HCT116 (cell line): ENCODE measurements at regions not wholly inside any gene's neighbourhood (a gene's known extent, or its start where the extent isn't known, plus 50 kb on each side); places are given as distances from the start of the nearest gene placed in this dataset.

Experiments used
- EGR1 ChIP-seq: IDR thresholded peaks from 2 replicates; pipeline ENCODE4 v1.6.1; 2012; ENCODE audit warnings: low read depth
- EZH2 ChIP-seq: fragments of 200-600 bp; sonication (generic); IDR thresholded peaks from 2 replicates; pipeline ENCODE4 v1.6.1; 2017; ENCODE audit warnings: antibody characterized with exemption, mixed run types
- EZH2phosphoT487 ChIP-seq: fragments of 200-600 bp; IDR thresholded peaks from 2 replicates; pipeline ENCODE4 v1.6.1; 2018; ENCODE audit warnings: antibody characterized with exemption, borderline replicate concordance
- POLR2A ChIP-seq: IDR thresholded peaks from 2 replicates; pipeline ENCODE4 v1.7.0; 2011; ENCODE audit warnings: borderline replicate concordance; ENCODE audit not compliant: insufficient read depth, insufficient read length; ENCODE audit errors: extremely low read depth
- POLR2AphosphoS5 ChIP-seq: IDR thresholded peaks from 2 replicates; pipeline ENCODE4 v1.6.1; 2011; ENCODE audit warnings: mild to moderate bottlenecking, low read depth, low read length, moderate library complexity
- RAD21 ChIP-seq: IDR thresholded peaks from 2 replicates; pipeline ENCODE4 v1.6.1; 2012; ENCODE audit warnings: low read depth, mild to moderate bottlenecking
- TCF7L2 ChIP-seq: IDR thresholded peaks from 2 replicates; pipeline ENCODE4 v1.7.0; 2011; ENCODE audit warnings: borderline replicate concordance, inconsistent platforms; ENCODE audit not compliant: insufficient read depth, insufficient read length; ENCODE audit errors: extremely low read depth
- ZBTB33 ChIP-seq: IDR thresholded peaks from 2 replicates; pipeline ENCODE4 v1.6.1; 2011; ENCODE audit warnings: mild to moderate bottlenecking, low read length, moderate library complexity; ENCODE audit not compliant: insufficient replicate concordance; ENCODE audit errors: extremely low read depth
- ZNF274 ChIP-seq: fragments of 200-500 bp; sonication (Bioruptor generic); IDR thresholded peaks from 2 replicates; pipeline ENCODE4 v1.6.1; 2014; ENCODE audit warnings: mild to moderate bottlenecking, low read depth, low read length, inconsistent platforms
- TF ChIP-seq, protein P1 (sequence below), 3 experiments: fragments of 200-600 bp in 1 of 3; sonication (generic) in 1 of 3; IDR thresholded peaks in 2 of 3; conservative IDR thresholded peaks in 1 of 3; 2 replicates each; pipeline ENCODE4 v1.5.1; 2012 to 2017; ENCODE audit warnings: low read depth in 2 of 3, low read length in 2 of 3, antibody characterized with exemption in 1 of 3, borderline replicate concordance in 1 of 3, control low read depth in 1 of 3, mild to moderate bottlenecking in 1 of 3, mixed read lengths in 1 of 3, mixed run types in 1 of 3, moderate library complexity in 1 of 3; ENCODE audit not compliant: insufficient read depth in 1 of 3
- TF ChIP-seq, protein P2 (sequence below): IDR thresholded peaks from 2 replicates; pipeline ENCODE4 v1.6.1; 2012; ENCODE audit warnings: low read depth

DNA sequence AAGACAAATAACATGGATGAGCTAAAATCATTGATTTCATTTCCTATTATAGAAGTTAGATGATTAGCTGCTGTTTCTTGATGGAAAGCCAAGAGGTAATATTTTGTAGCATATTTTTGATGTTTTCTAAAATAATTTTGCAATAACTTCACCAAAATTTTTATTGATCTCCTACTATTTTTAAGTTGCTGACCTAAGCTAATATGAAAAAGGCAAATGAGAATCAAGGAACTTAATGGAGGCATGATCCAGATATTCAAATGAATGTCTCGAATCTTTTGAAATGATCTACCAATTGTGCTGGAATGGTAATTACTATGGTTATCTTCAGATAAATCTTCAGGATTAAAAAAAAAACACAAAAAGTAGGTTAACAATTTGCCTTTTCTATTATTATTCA, 1591.4 kb upstream of the PCDH7 start:
- no peak for TF ChIP-seq POLR2AphosphoS5
- TF ChIP-seq, protein P1, sequence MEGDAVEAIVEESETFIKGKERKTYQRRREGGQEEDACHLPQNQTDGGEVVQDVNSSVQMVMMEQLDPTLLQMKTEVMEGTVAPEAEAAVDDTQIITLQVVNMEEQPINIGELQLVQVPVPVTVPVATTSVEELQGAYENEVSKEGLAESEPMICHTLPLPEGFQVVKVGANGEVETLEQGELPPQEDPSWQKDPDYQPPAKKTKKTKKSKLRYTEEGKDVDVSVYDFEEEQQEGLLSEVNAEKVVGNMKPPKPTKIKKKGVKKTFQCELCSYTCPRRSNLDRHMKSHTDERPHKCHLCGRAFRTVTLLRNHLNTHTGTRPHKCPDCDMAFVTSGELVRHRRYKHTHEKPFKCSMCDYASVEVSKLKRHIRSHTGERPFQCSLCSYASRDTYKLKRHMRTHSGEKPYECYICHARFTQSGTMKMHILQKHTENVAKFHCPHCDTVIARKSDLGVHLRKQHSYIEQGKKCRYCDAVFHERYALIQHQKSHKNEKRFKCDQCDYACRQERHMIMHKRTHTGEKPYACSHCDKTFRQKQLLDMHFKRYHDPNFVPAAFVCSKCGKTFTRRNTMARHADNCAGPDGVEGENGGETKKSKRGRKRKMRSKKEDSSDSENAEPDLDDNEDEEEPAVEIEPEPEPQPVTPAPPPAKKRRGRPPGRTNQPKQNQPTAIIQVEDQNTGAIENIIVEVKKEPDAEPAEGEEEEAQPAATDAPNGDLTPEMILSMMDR (IDR thresholded peaks at IDR 0.05 in 2 of 3, conservative IDR thresholded peaks at IDR 0.05 in 1 of 3; ENCODE audit: borderline replicate concordance in 1 of 3, insufficient read depth in 1 of 3, low read depth in 2 of 3, low read length in 2 of 3), result no peak
- no peak for TF ChIP-seq POLR2A
- TF ChIP-seq, protein P2, sequence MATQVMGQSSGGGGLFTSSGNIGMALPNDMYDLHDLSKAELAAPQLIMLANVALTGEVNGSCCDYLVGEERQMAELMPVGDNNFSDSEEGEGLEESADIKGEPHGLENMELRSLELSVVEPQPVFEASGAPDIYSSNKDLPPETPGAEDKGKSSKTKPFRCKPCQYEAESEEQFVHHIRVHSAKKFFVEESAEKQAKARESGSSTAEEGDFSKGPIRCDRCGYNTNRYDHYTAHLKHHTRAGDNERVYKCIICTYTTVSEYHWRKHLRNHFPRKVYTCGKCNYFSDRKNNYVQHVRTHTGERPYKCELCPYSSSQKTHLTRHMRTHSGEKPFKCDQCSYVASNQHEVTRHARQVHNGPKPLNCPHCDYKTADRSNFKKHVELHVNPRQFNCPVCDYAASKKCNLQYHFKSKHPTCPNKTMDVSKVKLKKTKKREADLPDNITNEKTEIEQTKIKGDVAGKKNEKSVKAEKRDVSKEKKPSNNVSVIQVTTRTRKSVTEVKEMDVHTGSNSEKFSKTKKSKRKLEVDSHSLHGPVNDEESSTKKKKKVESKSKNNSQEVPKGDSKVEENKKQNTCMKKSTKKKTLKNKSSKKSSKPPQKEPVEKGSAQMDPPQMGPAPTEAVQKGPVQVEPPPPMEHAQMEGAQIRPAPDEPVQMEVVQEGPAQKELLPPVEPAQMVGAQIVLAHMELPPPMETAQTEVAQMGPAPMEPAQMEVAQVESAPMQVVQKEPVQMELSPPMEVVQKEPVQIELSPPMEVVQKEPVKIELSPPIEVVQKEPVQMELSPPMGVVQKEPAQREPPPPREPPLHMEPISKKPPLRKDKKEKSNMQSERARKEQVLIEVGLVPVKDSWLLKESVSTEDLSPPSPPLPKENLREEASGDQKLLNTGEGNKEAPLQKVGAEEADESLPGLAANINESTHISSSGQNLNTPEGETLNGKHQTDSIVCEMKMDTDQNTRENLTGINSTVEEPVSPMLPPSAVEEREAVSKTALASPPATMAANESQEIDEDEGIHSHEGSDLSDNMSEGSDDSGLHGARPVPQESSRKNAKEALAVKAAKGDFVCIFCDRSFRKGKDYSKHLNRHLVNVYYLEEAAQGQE, result no peak
- TF ChIP-seq EGR1, result no peak
- no peak for TF ChIP-seq RAD21
- no peak for TF ChIP-seq EZH2
- TF ChIP-seq ZNF274, result no peak
- no peak for TF ChIP-seq TCF7L2
- TF ChIP-seq EZH2phosphoT487, result no peak
- TF ChIP-seq ZBTB33, result no peak
